ENCODE measurements at regions not wholly inside any gene's neighbourhood (a gene's known extent, or its start where the extent isn't known, plus 50 kb on each side); places are given as distances from the start of the nearest gene placed in this dataset.

DNA sequence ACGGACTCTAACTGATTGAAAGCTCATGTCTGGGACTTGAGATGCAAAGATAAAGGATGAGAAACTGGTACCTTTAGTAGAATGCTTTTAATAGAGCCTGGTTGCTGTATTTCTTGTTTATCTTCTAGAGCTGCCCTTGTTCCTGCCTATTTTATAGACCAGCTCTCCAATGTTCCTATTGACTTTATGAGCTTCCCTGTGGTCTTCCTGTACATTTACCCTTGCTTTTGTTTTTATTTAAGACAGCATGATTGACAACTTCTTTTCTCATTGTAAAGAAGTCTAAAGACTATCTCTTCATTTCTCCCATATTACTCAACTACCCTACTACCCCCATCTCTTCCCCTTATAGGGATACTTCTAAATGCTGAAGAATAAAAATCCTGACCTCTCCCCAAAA lies 174.7 kb downstream of the UGT8 start:
- no peak for DNase-seq (ENCODE audit: low read depth, low spot score)
- SMC1A ChIA-PET (ENCODE audit: uncharacterized antibody, unreplicated experiment) = no interaction called here
- BruUV-seq (replicated peaks) = no TSS peak
- intact Hi-C loops (cut with micrococcal nuclease; ENCODE audit: unreplicated experiment) = no loop called here
- RAD21 ChIA-PET (ENCODE audit: unreplicated experiment) = no interaction called here
- H3K36me3 ChIP-seq (ENCODE audit: control insufficient read depth in 2 of 2, insufficient read depth in 2 of 2, low read length in 1 of 2) = no peaks in the 10 kb centered on the region
- no peak overlapping the region for H3K9ac ChIP-seq (ENCODE audit: control insufficient read depth, insufficient read depth, low read length)
- H3K27me3 ChIP-seq (replicated peaks in 1 of 2; ENCODE audit: control insufficient read depth in 2 of 2, insufficient read depth in 2 of 2, low read length in 1 of 2) = no peaks in the 10 kb centered on the region
- H3K4me3 ChIP-seq = no peak overlapping the region
- no peak overlapping the region for H3K4me2 ChIP-seq (ENCODE audit: control insufficient read depth, insufficient read depth)
- FAIRE-seq = no peak
- no peak overlapping the region for H2AFZ ChIP-seq (ENCODE audit: control insufficient read depth, low read depth, low read length)
- POLR2A ChIA-PET = no interaction called here
- no peak overlapping the region for H3K27ac ChIP-seq (ENCODE audit: control insufficient read depth, insufficient read depth)
- WGBS (ENCODE audit: insufficient coverage, insufficient replicate concordance, low lambda C conversion rate, missing lambda C conversion rate) = 0% methylated on average over 1 of the region's 1 CpG
- ATAC-seq = no peak
- H3K4me1 ChIP-seq (ENCODE audit: control insufficient read depth, insufficient read depth, low read length) = no peaks in the 10 kb centered on the region
- H4K20me1 ChIP-seq (ENCODE audit: control insufficient read depth, insufficient read depth) = no peaks in the 10 kb centered on the region
- H3K79me2 ChIP-seq (ENCODE audit: control insufficient read depth, insufficient read depth, low read length) = no peaks in the 10 kb centered on the region
- no peaks in the 10 kb centered on the region for H3K9me3 ChIP-seq (replicated peaks; ENCODE audit: control insufficient read depth, insufficient read depth, low read length)
- CTCF ChIA-PET = no interaction called here
- in situ Hi-C loops (cut with MboI) = no loop called here
- TF ChIP-seq, protein P1, sequence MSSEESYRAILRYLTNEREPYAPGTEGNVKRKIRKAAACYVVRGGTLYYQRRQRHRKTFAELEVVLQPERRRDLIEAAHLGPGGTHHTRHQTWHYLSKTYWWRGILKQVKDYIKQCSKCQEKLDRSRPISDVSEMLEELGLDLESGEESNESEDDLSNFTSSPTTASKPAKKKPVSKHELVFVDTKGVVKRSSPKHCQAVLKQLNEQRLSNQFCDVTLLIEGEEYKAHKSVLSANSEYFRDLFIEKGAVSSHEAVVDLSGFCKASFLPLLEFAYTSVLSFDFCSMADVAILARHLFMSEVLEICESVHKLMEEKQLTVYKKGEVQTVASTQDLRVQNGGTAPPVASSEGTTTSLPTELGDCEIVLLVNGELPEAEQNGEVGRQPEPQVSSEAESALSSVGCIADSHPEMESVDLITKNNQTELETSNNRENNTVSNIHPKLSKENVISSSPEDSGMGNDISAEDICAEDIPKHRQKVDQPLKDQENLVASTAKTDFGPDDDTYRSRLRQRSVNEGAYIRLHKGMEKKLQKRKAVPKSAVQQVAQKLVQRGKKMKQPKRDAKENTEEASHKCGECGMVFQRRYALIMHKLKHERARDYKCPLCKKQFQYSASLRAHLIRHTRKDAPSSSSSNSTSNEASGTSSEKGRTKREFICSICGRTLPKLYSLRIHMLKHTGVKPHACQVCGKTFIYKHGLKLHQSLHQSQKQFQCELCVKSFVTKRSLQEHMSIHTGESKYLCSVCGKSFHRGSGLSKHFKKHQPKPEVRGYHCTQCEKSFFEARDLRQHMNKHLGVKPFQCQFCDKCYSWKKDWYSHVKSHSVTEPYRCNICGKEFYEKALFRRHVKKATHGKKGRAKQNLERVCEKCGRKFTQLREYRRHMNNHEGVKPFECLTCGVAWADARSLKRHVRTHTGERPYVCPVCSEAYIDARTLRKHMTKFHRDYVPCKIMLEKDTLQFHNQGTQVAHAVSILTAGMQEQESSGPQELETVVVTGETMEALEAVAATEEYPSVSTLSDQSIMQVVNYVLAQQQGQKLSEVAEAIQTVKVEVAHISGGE (CRISPR knock-in tag; IDR thresholded peaks at IDR 0.05) = no peak
- TF ChIP-seq, protein P2, sequence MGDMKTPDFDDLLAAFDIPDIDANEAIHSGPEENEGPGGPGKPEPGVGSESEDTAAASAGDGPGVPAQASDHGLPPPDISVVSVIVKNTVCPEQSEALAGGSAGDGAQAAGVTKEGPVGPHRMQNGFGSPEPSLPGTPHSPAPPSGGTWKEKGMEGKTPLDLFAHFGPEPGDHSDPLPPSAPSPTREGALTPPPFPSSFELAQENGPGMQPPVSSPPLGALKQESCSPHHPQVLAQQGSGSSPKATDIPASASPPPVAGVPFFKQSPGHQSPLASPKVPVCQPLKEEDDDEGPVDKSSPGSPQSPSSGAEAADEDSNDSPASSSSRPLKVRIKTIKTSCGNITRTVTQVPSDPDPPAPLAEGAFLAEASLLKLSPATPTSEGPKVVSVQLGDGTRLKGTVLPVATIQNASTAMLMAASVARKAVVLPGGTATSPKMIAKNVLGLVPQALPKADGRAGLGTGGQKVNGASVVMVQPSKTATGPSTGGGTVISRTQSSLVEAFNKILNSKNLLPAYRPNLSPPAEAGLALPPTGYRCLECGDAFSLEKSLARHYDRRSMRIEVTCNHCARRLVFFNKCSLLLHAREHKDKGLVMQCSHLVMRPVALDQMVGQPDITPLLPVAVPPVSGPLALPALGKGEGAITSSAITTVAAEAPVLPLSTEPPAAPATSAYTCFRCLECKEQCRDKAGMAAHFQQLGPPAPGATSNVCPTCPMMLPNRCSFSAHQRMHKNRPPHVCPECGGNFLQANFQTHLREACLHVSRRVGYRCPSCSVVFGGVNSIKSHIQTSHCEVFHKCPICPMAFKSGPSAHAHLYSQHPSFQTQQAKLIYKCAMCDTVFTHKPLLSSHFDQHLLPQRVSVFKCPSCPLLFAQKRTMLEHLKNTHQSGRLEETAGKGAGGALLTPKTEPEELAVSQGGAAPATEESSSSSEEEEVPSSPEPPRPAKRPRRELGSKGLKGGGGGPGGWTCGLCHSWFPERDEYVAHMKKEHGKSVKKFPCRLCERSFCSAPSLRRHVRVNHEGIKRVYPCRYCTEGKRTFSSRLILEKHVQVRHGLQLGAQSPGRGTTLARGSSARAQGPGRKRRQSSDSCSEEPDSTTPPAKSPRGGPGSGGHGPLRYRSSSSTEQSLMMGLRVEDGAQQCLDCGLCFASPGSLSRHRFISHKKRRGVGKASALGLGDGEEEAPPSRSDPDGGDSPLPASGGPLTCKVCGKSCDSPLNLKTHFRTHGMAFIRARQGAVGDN (IDR thresholded peaks at IDR 0.05) = no peak
- TF ChIP-seq EZH2 (IDR thresholded peaks at IDR 0.05; ENCODE audit: borderline replicate concordance, control insufficient read depth, low read depth, low read length) = no peak
- TF ChIP-seq KAT2A (conservative IDR thresholded peaks at IDR 0.05; ENCODE audit: control insufficient read depth, low read depth, low read length) = no peak
- TF ChIP-seq RFX5 (IDR thresholded peaks at IDR 0.05; ENCODE audit: low read depth, low read length) = no peak
- TF ChIP-seq EED (IDR thresholded peaks at IDR 0.05; ENCODE audit: low read depth) = no peak
- no peak for TF ChIP-seq MEF2B (IDR thresholded peaks at IDR 0.05; ENCODE audit: partially characterized antibody, poor library complexity, severe bottlenecking)
- TF ChIP-seq POLR2AphosphoS5 (IDR thresholded peaks at IDR 0.05; ENCODE audit: low read length) = no peak
- no peak for TF ChIP-seq ZNF207 (IDR thresholded peaks at IDR 0.05; ENCODE audit: borderline replicate concordance)
- TF ChIP-seq TARDBP (IDR thresholded peaks at IDR 0.05; ENCODE audit: borderline replicate concordance) = no peak
- TF ChIP-seq, protein P3, sequence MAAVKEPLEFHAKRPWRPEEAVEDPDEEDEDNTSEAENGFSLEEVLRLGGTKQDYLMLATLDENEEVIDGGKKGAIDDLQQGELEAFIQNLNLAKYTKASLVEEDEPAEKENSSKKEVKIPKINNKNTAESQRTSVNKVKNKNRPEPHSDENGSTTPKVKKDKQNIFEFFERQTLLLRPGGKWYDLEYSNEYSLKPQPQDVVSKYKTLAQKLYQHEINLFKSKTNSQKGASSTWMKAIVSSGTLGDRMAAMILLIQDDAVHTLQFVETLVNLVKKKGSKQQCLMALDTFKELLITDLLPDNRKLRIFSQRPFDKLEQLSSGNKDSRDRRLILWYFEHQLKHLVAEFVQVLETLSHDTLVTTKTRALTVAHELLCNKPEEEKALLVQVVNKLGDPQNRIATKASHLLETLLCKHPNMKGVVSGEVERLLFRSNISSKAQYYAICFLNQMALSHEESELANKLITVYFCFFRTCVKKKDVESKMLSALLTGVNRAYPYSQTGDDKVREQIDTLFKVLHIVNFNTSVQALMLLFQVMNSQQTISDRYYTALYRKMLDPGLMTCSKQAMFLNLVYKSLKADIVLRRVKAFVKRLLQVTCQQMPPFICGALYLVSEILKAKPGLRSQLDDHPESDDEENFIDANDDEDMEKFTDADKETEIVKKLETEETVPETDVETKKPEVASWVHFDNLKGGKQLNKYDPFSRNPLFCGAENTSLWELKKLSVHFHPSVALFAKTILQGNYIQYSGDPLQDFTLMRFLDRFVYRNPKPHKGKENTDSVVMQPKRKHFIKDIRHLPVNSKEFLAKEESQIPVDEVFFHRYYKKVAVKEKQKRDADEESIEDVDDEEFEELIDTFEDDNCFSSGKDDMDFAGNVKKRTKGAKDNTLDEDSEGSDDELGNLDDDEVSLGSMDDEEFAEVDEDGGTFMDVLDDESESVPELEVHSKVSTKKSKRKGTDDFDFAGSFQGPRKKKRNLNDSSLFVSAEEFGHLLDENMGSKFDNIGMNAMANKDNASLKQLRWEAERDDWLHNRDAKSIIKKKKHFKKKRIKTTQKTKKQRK (IDR thresholded peaks at IDR 0.05; ENCODE audit: low read depth, low read length) = no peak
- no peak for TF ChIP-seq PML (IDR thresholded peaks at IDR 0.05; ENCODE audit: low read length)
- TF ChIP-seq ZNF274 (IDR thresholded peaks at IDR 0.05; ENCODE audit: insufficient read depth, insufficient read length) = no peak
- no peak for TF ChIP-seq TAF1 (IDR thresholded peaks at IDR 0.05; ENCODE audit: borderline replicate concordance, low read depth, low read length)
- TF ChIP-seq TCF12 (IDR thresholded peaks at IDR 0.05; ENCODE audit: low read depth, low read length) = no peak
- no peak for TF ChIP-seq ASH2L (IDR thresholded peaks at IDR 0.05; ENCODE audit: borderline replicate concordance, low read depth)

All from GM12878 (cell line).